Muscle layer of duodenum (tissue), 2 donors: ENCODE measurements at regions not wholly inside any gene's neighbourhood (a gene's known extent, or its start where the extent isn't known, plus 50 kb on each side); places are given as distances from the start of the nearest gene placed in this dataset.

ENCODE experiments used
- H3K27ac ChIP-seq: one replicate; pipeline ENCODE4 v1.7.0; 2013; ENCODE audit warnings: mild to moderate bottlenecking, low read length
- H3K27me3 ChIP-seq: one replicate; pipeline ENCODE4 v1.7.0; 2013; ENCODE audit warnings: low read depth, mild to moderate bottlenecking, control low read depth, low read length
- H3K36me3 ChIP-seq, 2 donors: one replicate each; pipeline ENCODE4 v1.7.0; 2013; ENCODE audit warnings: low read length in 2 of 2, control low read depth in 1 of 2, mild to moderate bottlenecking in 1 of 2; ENCODE audit not compliant: insufficient read depth in 2 of 2, control insufficient read depth in 1 of 2
- H3K4me1 ChIP-seq, 2 donors: one replicate each; pipeline ENCODE4 v1.7.0; 2013; ENCODE audit warnings: low read length in 2 of 2, mild to moderate bottlenecking in 2 of 2, control low read depth in 1 of 2, moderate library complexity in 1 of 2; ENCODE audit not compliant: insufficient read depth in 2 of 2, control insufficient read depth in 1 of 2
- H3K4me3 ChIP-seq, 2 donors: one replicate each; pipeline ENCODE4 v1.7.0; 2013; ENCODE audit warnings: low read length in 2 of 2, low read depth in 1 of 2, mild to moderate bottlenecking in 1 of 2
- H3K9me3 ChIP-seq, 2 donors: one replicate each; pipeline ENCODE4 v1.7.0; 2013; ENCODE audit warnings: low read length in 2 of 2, control low read depth in 1 of 2, mild to moderate bottlenecking in 1 of 2; ENCODE audit not compliant: control insufficient read depth in 1 of 2
- donor health status: healthy.

DNA sequence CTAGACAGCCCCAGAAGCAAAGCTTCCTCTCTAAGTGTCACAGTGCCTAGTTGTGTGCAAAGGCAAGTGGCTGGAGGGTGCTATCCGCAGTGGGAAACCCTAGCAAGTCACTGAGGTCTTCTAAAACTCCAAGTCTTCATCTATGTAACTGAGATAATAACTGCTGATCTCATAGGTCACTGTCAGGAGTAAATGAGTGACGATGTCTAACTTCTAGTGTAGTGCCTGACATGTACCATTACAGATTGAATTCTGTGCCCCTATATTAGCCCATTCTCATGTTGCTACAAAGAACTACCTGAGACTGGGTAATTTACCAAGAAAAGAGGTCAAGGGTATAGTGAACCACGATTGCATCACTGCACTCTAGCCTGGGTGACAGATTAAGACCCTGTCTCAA is 253.5 kb upstream of the JARID2 start:
- H3K9me3 ChIP-seq: no peaks in the 10 kb centered on the region
- H3K4me3 ChIP-seq: no peak overlapping the region
- H3K4me1 ChIP-seq: no peaks in the 10 kb centered on the region
- no peak overlapping the region for H3K27ac ChIP-seq
- H3K36me3 ChIP-seq: no peaks in the 10 kb centered on the region
- no peaks in the 10 kb centered on the region for H3K27me3 ChIP-seq

DNA sequence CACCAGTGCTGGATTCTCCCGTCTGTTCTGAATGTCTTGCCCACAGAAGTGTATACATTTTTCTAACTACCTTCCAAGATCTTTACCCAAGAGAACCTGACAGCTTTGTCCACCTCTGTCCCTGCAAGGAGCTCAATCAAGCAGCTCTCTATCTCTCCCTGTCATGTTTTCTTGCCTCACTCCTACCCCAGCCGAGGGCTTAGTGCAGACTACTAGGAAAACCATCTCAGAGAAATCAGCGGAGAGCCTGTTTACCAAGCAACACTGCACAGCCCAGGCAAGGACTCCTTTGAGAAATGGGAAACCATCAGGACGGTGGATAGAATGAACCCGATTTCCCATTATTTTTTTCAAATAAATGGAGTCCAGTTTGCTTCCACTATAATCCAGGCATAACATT is 250.7 kb upstream of the JARID2 start:
- Histone ChIP-seq H3K9me3 (no peaks in the 10 kb centered on the region), H3K27ac (no peak overlapping the region), H3K36me3 (no peaks in the 10 kb centered on the region), H3K4me1 (no peaks in the 10 kb centered on the region), H3K4me3 (no peak overlapping the region), H3K27me3 (no peaks in the 10 kb centered on the region)

DNA sequence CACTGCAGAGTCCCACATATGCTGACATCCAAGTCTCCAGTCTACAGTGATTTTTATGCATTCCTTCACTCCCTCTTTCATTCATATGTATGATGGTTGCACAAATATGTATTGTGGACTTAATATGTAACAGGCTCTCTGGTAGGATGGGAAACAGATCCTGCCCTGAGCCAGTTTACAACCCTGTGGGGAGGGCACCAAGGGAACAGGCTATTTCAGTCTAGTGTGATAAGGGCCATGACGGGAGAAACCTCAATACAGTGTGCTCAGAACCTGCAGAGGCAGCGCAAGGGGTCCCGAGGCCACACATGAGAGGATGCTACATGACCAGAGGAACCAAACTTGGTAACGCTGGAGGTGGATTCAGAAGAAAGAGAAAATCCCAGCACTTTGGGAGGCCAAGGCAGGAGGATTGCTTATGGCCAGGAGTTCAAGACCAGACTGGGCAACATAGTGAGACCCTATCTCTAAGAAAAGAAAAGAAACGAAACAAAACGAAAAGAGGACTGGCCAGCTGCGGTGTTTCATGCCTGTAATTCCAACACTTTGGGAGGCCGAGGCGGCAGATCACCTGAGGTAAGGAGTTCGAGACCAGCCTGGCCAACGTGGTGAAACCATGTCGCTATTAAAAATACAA is 249.8 kb upstream of the JARID2 start:
- Histone ChIP-seq H3K4me3 (no peak overlapping the region), H3K27ac (no peak overlapping the region), H3K9me3 (no peaks in the 10 kb centered on the region), H3K36me3 (no peaks in the 10 kb centered on the region), H3K4me1 (no peaks in the 10 kb centered on the region), H3K27me3 (no peaks in the 10 kb centered on the region)

DNA sequence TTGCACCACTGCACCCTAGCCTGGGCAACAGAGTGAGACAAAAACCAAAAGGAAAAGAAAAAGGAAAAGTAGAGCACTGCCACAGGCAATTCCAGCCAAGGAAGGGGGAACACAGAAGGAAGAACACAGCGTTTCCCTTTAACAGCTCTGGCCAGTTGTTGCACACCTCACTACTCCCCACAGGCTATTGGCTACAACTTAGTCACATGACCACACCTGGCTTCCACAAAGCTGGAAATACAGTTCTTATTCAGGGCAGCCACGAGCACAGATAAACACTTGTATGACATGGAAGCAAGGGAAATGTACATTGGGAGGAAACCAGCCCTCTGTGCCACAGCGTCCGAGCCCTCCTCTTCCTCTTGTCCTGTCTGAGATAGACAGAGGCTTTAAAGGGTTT is 249.0 kb upstream of the JARID2 start:
- H3K4me1 ChIP-seq: no peaks in the 10 kb centered on the region
- no peak overlapping the region for H3K4me3 ChIP-seq
- no peaks in the 10 kb centered on the region for H3K27me3 ChIP-seq
- H3K9me3 ChIP-seq: no peaks in the 10 kb centered on the region
- no peaks in the 10 kb centered on the region for H3K36me3 ChIP-seq
- H3K27ac ChIP-seq: no peak overlapping the region

DNA sequence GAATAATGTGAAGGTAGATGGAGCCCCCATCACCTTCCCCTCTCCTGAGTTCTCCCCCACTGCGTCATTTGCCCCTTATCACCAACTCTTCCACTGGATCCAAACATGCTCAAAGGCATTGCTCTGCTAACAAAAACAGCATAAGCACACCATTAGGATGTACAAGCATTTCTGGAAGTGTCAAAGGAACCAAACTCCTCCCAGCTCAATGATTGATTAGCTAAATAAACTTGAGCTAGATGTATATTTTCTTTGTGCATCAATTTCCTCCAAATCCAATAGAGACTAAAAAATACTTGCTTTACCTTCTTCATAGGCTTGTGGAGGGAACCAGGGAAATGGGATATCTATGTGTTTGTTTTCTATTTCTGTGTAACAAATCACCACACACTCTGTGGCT is 248.4 kb upstream of the JARID2 start:
- no peaks in the 10 kb centered on the region for H3K36me3 ChIP-seq
- no peak overlapping the region for H3K4me3 ChIP-seq
- H3K9me3 ChIP-seq: no peaks in the 10 kb centered on the region
- H3K27ac ChIP-seq: no peak overlapping the region
- H3K27me3 ChIP-seq: no peaks in the 10 kb centered on the region
- H3K4me1 ChIP-seq: no peaks in the 10 kb centered on the region

DNA sequence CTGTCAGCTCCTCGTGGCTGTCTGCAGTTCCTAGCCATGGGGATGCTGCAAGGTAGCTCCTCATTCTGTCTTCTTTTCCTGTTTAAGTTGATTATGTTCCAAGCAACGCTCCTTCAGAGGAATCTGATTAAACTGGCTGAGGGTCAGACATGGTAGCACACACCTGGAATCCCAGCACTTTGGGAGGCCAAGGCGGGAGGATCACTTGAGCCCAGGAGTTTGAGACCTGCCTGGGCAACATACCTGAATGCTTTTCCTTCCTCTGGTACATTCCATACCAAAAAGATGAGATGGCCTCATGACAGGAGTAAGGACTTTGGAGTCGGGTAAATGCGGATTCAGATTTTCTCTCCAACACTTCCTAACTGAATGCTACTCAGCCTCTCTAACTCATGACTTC is 246.8 kb upstream of the JARID2 start:
- Histone ChIP-seq H3K9me3 (no peaks in the 10 kb centered on the region), H3K27ac (no peak overlapping the region), H3K4me1 (no peaks in the 10 kb centered on the region)

GRCh38 chr6:15001326-15001910 is 244.5 kb upstream of the JARID2 start:
- Histone ChIP-seq H3K9me3 (no peaks in the 10 kb centered on the region), H3K27me3 (no peaks in the 10 kb centered on the region), H3K4me3 (no peak overlapping the region), H3K4me1 (no peaks in the 10 kb centered on the region), H3K36me3 (no peaks in the 10 kb centered on the region), H3K27ac (no peak overlapping the region)

More for the DNA sequence above, 246.8 kb upstream of the JARID2 start:
- Histone ChIP-seq H3K36me3 (no peaks in the 10 kb centered on the region), H3K27me3 (no peaks in the 10 kb centered on the region), H3K4me3 (no peak overlapping the region)

- Histone ChIP-seq H3K27me3 (no peaks in the 10 kb centered on the region), H3K27ac (no peak overlapping the region), H3K9me3 (no peaks in the 10 kb centered on the region), H3K36me3 (no peaks in the 10 kb centered on the region), H3K4me1 (no peaks in the 10 kb centered on the region), H3K4me3 (no peak overlapping the region)
Observed at GRCh38 chr6:15008269-15008668, 237.6 kb upstream of the JARID2 start.

- H3K27ac ChIP-seq: no peak overlapping the region
- no peaks in the 10 kb centered on the region for H3K4me1 ChIP-seq
- no peaks in the 10 kb centered on the region for H3K9me3 ChIP-seq
- no peaks in the 10 kb centered on the region for H3K27me3 ChIP-seq
- no peaks in the 10 kb centered on the region for H3K36me3 ChIP-seq
- no peak overlapping the region for H3K4me3 ChIP-seq
Observed at GRCh38 chr6:15014958-15015357, 230.9 kb upstream of the JARID2 start.

- Histone ChIP-seq H3K9me3 (no peaks in the 10 kb centered on the region), H3K27ac (no peak overlapping the region), H3K4me1 (no peaks in the 10 kb centered on the region), H3K4me3 (no peak overlapping the region), H3K27me3 (no peaks in the 10 kb centered on the region), H3K36me3 (no peaks in the 10 kb centered on the region)
Observed at GRCh38 chr6:15016813-15017212, 229.1 kb upstream of the JARID2 start.

DNA sequence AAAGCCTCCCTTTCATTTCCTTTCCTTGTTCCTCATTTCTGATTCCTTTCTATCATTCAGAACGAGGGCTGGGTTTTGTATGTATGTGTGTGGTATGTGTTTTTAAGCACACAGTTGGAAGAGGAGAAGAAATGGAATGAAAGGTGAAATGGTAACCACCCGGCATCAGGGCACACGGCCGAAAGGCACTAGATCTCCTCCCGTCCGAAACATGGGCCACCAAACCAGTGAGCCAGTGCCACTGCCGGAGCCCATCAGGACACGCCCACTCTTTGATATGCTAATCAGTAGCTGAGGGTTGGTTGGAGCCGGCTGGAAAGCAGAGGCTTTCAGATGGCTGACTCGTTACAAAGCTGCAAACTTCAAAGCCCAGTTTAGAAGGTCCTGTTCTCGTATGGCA is 228.6 kb upstream of the JARID2 start:
- Histone ChIP-seq H3K27ac (no peak overlapping the region), H3K4me1 (no peaks in the 10 kb centered on the region), H3K27me3 (no peaks in the 10 kb centered on the region), H3K36me3 (no peaks in the 10 kb centered on the region), H3K9me3 (no peaks in the 10 kb centered on the region), H3K4me3 (peak overlapping the region in 1 of 2 donors; percentile 30)

- no peaks in the 10 kb centered on the region for H3K4me1 ChIP-seq
- peak overlapping the region in 1 of 2 donors; percentile 30 for H3K4me3 ChIP-seq
- no peak overlapping the region for H3K27ac ChIP-seq
- no peaks in the 10 kb centered on the region for H3K9me3 ChIP-seq
- H3K36me3 ChIP-seq: no peaks in the 10 kb centered on the region
- H3K27me3 ChIP-seq: no peaks in the 10 kb centered on the region
Observed at GRCh38 chr6:15017803-15018202, 228.1 kb upstream of the JARID2 start.
